ENCODE measurements at regions not wholly inside any gene's neighbourhood (a gene's known extent, or its start where the extent isn't known, plus 50 kb on each side); places are given as distances from the start of the nearest gene placed in this dataset.

DNA sequence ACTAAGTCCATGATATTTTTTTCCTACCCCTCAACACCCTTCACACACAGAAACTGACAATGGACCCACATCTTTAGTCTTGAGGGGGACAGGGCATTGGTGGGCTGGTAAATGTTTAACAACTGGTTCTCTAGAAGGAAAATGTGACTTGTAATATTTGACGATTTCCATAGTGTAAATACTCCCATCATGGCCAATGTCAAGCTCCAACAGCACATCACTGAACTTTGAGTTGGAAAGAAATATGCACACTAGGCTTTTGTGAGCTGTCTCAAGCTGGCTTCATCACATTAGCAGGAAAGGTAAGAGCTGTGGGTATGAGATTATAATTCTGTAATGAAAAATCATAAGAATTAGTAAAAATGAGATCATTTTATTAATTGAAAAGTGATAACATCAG lies 189.9 kb upstream of the PRLR start:
- Histone ChIP-seq H3K4me3 (no peak overlapping the region), H3K36me3 (ENCODE audit: control insufficient read depth, insufficient read depth, low read length) (no peaks in the 10 kb centered on the region), H3K9ac (ENCODE audit: insufficient read depth in 1 of 2, low read depth in 2 of 2, low read length in 2 of 2) (no peak overlapping the region), H3K27ac (ENCODE audit: extremely low read depth, low read depth, low read length) (no peak overlapping the region), H3K27me3 (ENCODE audit: control insufficient read depth in 2 of 2, insufficient read depth in 2 of 2, low read length in 2 of 2) (no peaks in the 10 kb centered on the region), H2AFZ (ENCODE audit: low read depth, low read length) (no peak overlapping the region), H4K20me1 (replicated peaks; ENCODE audit: control insufficient read depth, insufficient read depth, low read length) (no peaks in the 10 kb centered on the region), H3K4me1 (replicated peaks in 1 of 2; ENCODE audit: control insufficient read depth in 2 of 2, insufficient read depth in 2 of 2, low read length in 2 of 2) (no peaks in the 10 kb centered on the region), H3K9me1 (ENCODE audit: control insufficient read depth, insufficient read depth, low read length) (no peaks in the 10 kb centered on the region), H3K4me2 (ENCODE audit: insufficient read depth, low read length) (no peak overlapping the region), H3K9me3 (replicated peaks; ENCODE audit: control insufficient read depth, insufficient read depth, low read depth, low read length) (no peaks in the 10 kb centered on the region; the same call in 1 of the 2 replicates), H3K79me2 (ENCODE audit: control insufficient read depth, insufficient read depth, low read length) (no peaks in the 10 kb centered on the region)
- intact Hi-C loops (cut with micrococcal nuclease): no loop called here
- CTCF ChIA-PET (ENCODE audit: low intra/inter-chr PET ratio): no interaction called here
- ATAC-seq (no peak), DNase-seq (ENCODE audit: extremely low read depth in 1 of 4, low spot score in 3 of 4) (no peak), FAIRE-seq (no peak)
- TF ChIP-seq DDX20 (tag; IDR thresholded peaks at IDR 0.05; ENCODE audit: low read depth) (no peak), SREBF1 (IDR thresholded peaks at IDR 0.05; ENCODE audit: borderline replicate concordance, low read depth, low read length) (no peak), RBFOX2 (IDR thresholded peaks at IDR 0.05; ENCODE audit: low read depth, low read length) (no peak), HDAC2 (IDR thresholded peaks at IDR 0.05) (no peak), ZNF717 (CRISPR knock-in tag; IDR thresholded peaks at IDR 0.05) (no peak), TBL1XR1 (IDR thresholded peaks at IDR 0.05; ENCODE audit: low read length in 2 of 2) (no peak), CHD1 (IDR thresholded peaks at IDR 0.05; ENCODE audit: low read length) (no peak)
- TF ChIP-seq, protein P1, sequence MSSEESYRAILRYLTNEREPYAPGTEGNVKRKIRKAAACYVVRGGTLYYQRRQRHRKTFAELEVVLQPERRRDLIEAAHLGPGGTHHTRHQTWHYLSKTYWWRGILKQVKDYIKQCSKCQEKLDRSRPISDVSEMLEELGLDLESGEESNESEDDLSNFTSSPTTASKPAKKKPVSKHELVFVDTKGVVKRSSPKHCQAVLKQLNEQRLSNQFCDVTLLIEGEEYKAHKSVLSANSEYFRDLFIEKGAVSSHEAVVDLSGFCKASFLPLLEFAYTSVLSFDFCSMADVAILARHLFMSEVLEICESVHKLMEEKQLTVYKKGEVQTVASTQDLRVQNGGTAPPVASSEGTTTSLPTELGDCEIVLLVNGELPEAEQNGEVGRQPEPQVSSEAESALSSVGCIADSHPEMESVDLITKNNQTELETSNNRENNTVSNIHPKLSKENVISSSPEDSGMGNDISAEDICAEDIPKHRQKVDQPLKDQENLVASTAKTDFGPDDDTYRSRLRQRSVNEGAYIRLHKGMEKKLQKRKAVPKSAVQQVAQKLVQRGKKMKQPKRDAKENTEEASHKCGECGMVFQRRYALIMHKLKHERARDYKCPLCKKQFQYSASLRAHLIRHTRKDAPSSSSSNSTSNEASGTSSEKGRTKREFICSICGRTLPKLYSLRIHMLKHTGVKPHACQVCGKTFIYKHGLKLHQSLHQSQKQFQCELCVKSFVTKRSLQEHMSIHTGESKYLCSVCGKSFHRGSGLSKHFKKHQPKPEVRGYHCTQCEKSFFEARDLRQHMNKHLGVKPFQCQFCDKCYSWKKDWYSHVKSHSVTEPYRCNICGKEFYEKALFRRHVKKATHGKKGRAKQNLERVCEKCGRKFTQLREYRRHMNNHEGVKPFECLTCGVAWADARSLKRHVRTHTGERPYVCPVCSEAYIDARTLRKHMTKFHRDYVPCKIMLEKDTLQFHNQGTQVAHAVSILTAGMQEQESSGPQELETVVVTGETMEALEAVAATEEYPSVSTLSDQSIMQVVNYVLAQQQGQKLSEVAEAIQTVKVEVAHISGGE (CRISPR knock-in tag; IDR thresholded peaks at IDR 0.05): no peak
- BruUV-seq (replicated peaks): no TSS peak
- POLR2A ChIA-PET: no interaction called here
- WGBS (ENCODE audit: insufficient coverage, low coverage, missing lambda C conversion rate): 0% methylated on average over 1 of the region's 1 CpG
- in situ Hi-C loops (cut with MboI): no loop called here
